ENCODE measurements at regions not wholly inside any gene's neighbourhood (a gene's known extent, or its start where the extent isn't known, plus 50 kb on each side); places are given as distances from the start of the nearest gene placed in this dataset.

GRCh38 chr9:1536522-1537170 lies 478.5 kb upstream of the SMARCA2 start (continued):
- TF ChIP-seq USF1 (IDR thresholded peaks at IDR 0.05; ENCODE audit: borderline replicate concordance, low read depth) (no peak), MEF2A (IDR thresholded peaks at IDR 0.05; ENCODE audit: borderline replicate concordance, low read depth) (no peak), CHD2 (IDR thresholded peaks at IDR 0.05; ENCODE audit: low read length, partially characterized antibody) (no peak), IRF3 (IDR thresholded peaks at IDR 0.05; ENCODE audit: low read depth, low read length) (no peak), TCF12 (IDR thresholded peaks at IDR 0.05) (no peak), GABPA (IDR thresholded peaks at IDR 0.05; ENCODE audit: low read depth) (no peak), TEAD4 (IDR thresholded peaks at IDR 0.05; ENCODE audit: borderline replicate concordance, insufficient read depth) (no peak), MAX (IDR thresholded peaks at IDR 0.05; ENCODE audit: low read depth) (no peak)

GRCh38 chr9:1538301-1538700 lies 476.8 kb upstream of the SMARCA2 start:
- no peaks in the 10 kb centered on the region for H3K27me3 ChIP-seq (ENCODE audit: insufficient read depth)
- POLR2A ChIA-PET: no interaction called here
- H2AFZ ChIP-seq (ENCODE audit: low read depth): no peak overlapping the region
- H3K9me3 ChIP-seq: no peaks in the 10 kb centered on the region
- H3K36me3 ChIP-seq (replicated peaks in 1 of 2; ENCODE audit: control insufficient read depth in 1 of 2, insufficient read depth in 2 of 2, low read length in 1 of 2): no peaks in the 10 kb centered on the region
- WGBS (ENCODE audit: low lambda C conversion rate): 2% methylated on average over 4 of the region's 4 CpGs
- no peaks in the 10 kb centered on the region for H3F3A ChIP-seq (replicated peaks; ENCODE audit: insufficient read depth)
- CTCF ChIA-PET: no interaction called here
- no peak overlapping the region for H3K4me3 ChIP-seq (ENCODE audit: low read depth in 2 of 2, low read length in 1 of 2)
- H4K20me1 ChIP-seq (ENCODE audit: insufficient read depth): no peaks in the 10 kb centered on the region
- DNase-seq: no peak
- H3K9ac ChIP-seq: no peak overlapping the region
- H3K79me2 ChIP-seq (ENCODE audit: insufficient read depth): no peaks in the 10 kb centered on the region
- H3K4me1 ChIP-seq (ENCODE audit: control insufficient read depth in 1 of 2, insufficient read depth in 2 of 2, low read depth in 1 of 2, low read length in 1 of 2): no peaks in the 10 kb centered on the region
- H3K4me2 ChIP-seq: no peak overlapping the region
- H3K9me2 ChIP-seq: no peaks in the 10 kb centered on the region
- TF ChIP-seq TEAD4 (IDR thresholded peaks at IDR 0.05; ENCODE audit: borderline replicate concordance, insufficient read depth) (no peak), GATA2 (CRISPR knock-in tag; IDR thresholded peaks at IDR 0.05) (no peak), ELF1 (IDR thresholded peaks at IDR 0.05) (no peak), RFX5 (IDR thresholded peaks at IDR 0.05; ENCODE audit: low read length) (no peak), SMC3 (IDR thresholded peaks at IDR 0.05; ENCODE audit: low read depth, low read length) (no peak), EZH2phosphoT487 (IDR thresholded peaks at IDR 0.05; ENCODE audit: borderline replicate concordance, low read depth) (no peak), FOXJ3 (CRISPR knock-in tag; IDR thresholded peaks at IDR 0.05) (no peak), IRF3 (IDR thresholded peaks at IDR 0.05; ENCODE audit: low read depth, low read length) (no peak), FOXM1 (IDR thresholded peaks at IDR 0.05; ENCODE audit: low read depth) (no peak)
- H3K27ac ChIP-seq (ENCODE audit: low read depth in 2 of 2, low read length in 1 of 2): no peak overlapping the region
